ENCODE measurements at regions not wholly inside any gene's neighbourhood (a gene's known extent, or its start where the extent isn't known, plus 50 kb on each side); places are given as distances from the start of the nearest gene placed in this dataset.

- TF ChIP-seq CTCF (IDR thresholded peaks at IDR 0.05; ENCODE audit: poor library complexity, severe bottlenecking) (no peak), EP300 (conservative IDR thresholded peaks at IDR 0.05; ENCODE audit: poor library complexity, severe bottlenecking) (no peak), MXI1 (conservative IDR thresholded peaks at IDR 0.05; ENCODE audit: poor library complexity, severe bottlenecking) (no peak)
These were observed 253.3 kb downstream of the MRPS30 start for GRCh38 chr5:45062044-45062443.
